ENCODE measurements at regions not wholly inside any gene's neighbourhood (a gene's known extent, or its start where the extent isn't known, plus 50 kb on each side); places are given as distances from the start of the nearest gene placed in this dataset.

DNA sequence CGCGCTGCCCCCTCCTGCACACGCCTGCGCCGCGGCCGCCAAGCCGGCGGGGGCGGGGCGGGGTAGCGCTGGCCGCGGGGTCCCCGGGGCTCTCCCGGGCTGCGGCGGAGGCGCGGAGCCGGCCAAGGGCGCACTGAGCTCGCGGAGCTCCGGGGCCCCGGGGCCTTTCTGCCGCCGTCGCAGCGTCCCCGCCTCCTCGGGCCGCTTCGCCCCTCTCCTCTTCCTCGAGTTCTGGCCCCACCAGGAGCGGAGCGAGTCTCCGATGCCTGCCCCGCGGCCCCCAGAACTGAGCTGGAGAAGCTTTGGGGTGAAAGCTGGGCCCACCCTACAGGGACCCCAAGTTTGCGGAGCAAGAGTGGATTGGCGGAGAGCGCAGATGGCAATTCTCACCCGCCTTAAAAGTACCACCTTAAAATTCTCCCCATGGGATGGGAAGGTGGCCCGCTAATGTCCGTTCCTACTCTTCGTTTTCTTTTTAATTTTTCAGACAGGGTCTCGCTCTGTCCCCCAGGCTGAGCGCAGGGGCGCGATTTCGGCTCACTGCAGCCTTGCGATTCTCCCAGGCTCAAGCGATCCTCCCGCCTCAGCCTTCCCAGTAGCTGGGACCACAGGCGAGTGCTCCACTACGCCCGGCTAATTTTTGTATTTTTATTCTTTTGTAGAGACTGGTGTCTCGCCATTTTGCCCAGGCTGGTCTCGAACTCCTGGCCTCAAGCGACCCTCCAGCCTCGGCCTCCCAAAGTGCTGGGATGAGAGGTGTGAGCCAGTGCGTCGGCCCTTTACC lies 129.6 kb downstream of the NDUFA12 start:
- TF ChIP-seq, protein P1, sequence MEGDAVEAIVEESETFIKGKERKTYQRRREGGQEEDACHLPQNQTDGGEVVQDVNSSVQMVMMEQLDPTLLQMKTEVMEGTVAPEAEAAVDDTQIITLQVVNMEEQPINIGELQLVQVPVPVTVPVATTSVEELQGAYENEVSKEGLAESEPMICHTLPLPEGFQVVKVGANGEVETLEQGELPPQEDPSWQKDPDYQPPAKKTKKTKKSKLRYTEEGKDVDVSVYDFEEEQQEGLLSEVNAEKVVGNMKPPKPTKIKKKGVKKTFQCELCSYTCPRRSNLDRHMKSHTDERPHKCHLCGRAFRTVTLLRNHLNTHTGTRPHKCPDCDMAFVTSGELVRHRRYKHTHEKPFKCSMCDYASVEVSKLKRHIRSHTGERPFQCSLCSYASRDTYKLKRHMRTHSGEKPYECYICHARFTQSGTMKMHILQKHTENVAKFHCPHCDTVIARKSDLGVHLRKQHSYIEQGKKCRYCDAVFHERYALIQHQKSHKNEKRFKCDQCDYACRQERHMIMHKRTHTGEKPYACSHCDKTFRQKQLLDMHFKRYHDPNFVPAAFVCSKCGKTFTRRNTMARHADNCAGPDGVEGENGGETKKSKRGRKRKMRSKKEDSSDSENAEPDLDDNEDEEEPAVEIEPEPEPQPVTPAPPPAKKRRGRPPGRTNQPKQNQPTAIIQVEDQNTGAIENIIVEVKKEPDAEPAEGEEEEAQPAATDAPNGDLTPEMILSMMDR (IDR thresholded peaks at IDR 0.05), result peak; percentile 13; the same call in 1 of the 2 replicates
- TF ChIP-seq, protein P2, sequence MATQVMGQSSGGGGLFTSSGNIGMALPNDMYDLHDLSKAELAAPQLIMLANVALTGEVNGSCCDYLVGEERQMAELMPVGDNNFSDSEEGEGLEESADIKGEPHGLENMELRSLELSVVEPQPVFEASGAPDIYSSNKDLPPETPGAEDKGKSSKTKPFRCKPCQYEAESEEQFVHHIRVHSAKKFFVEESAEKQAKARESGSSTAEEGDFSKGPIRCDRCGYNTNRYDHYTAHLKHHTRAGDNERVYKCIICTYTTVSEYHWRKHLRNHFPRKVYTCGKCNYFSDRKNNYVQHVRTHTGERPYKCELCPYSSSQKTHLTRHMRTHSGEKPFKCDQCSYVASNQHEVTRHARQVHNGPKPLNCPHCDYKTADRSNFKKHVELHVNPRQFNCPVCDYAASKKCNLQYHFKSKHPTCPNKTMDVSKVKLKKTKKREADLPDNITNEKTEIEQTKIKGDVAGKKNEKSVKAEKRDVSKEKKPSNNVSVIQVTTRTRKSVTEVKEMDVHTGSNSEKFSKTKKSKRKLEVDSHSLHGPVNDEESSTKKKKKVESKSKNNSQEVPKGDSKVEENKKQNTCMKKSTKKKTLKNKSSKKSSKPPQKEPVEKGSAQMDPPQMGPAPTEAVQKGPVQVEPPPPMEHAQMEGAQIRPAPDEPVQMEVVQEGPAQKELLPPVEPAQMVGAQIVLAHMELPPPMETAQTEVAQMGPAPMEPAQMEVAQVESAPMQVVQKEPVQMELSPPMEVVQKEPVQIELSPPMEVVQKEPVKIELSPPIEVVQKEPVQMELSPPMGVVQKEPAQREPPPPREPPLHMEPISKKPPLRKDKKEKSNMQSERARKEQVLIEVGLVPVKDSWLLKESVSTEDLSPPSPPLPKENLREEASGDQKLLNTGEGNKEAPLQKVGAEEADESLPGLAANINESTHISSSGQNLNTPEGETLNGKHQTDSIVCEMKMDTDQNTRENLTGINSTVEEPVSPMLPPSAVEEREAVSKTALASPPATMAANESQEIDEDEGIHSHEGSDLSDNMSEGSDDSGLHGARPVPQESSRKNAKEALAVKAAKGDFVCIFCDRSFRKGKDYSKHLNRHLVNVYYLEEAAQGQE (IDR thresholded peaks at IDR 0.05; ENCODE audit: insufficient read depth in 1 of 2, low read depth in 2 of 2, low read length in 1 of 2), result no peak
- TF ChIP-seq SIN3A (IDR thresholded peaks at IDR 0.05; ENCODE audit: borderline replicate concordance, insufficient read depth, low read depth, low read length), result no peak
- no peak for TF ChIP-seq POLR2AphosphoS5 (IDR thresholded peaks at IDR 0.05; ENCODE audit: low read depth, low read length)

All from Panc1 (cell line).